WTC11 (cell line): ENCODE measurements at regions not wholly inside any gene's neighbourhood (a gene's known extent, or its start where the extent isn't known, plus 50 kb on each side); places are given as distances from the start of the nearest gene placed in this dataset.
"Not testable (repeated sequence)": the region's sequence is repeated elsewhere in the genome, so short reads cannot be mapped to it uniquely, and the experiment has no call there.

Source experiments
- ATF1 ChIP-seq: sonication (generic); formaldehyde crosslinking; IDR thresholded peaks from 2 replicates; pipeline ENCODE4 v1.8.1; 2023; ENCODE audit warnings: mild to moderate bottlenecking, moderate library complexity, missing genetic modification reagents
- CREM ChIP-seq: sonication (generic); formaldehyde crosslinking; IDR thresholded peaks from 2 replicates; pipeline ENCODE4 v1.8.1; 2022; ENCODE audit warnings: mild to moderate bottlenecking, missing genetic modification reagents, moderate library complexity
- CTCF ChIP-seq: fragments of 200-600 bp; IDR thresholded peaks from 2 replicates; pipeline ENCODE4 v1.8.0; 2022; ENCODE audit warnings: antibody characterized with exemption
- MAX ChIP-seq: sonication (generic); formaldehyde crosslinking; IDR thresholded peaks from 2 replicates; pipeline ENCODE4 v1.8.0; 2022; ENCODE audit warnings: mild to moderate bottlenecking, missing genetic modification reagents
- NFYB ChIP-seq: sonication (generic); formaldehyde crosslinking; conservative IDR thresholded peaks from 2 replicates; pipeline ENCODE4 v1.8.0; 2022; ENCODE audit warnings: low read depth, missing genetic modification reagents
- USF2 ChIP-seq: sonication (generic); formaldehyde crosslinking; IDR thresholded peaks from 2 replicates; pipeline ENCODE4 v1.8.1; 2023; ENCODE audit warnings: mild to moderate bottlenecking, missing genetic modification reagents, moderate library complexity
- ZBTB21 ChIP-seq: sonication (generic); formaldehyde crosslinking; IDR thresholded peaks from 2 replicates; pipeline ENCODE4 v1.8.1; 2023; ENCODE audit warnings: mild to moderate bottlenecking, missing genetic modification reagents, borderline replicate concordance
- ZNF317 ChIP-seq: sonication (generic); formaldehyde crosslinking; IDR thresholded peaks from 2 replicates; pipeline ENCODE4 v1.8.1; 2023; ENCODE audit warnings: low read depth, mild to moderate bottlenecking, moderate library complexity, missing genetic modification reagents, borderline replicate concordance

GRCh38 chr2:90010442-90011100 is 1319.1 kb downstream of the RPIA start:
- TF ChIP-seq ATF1 (CRISPR knock-in tag); CREM (CRISPR knock-in tag); CTCF; USF2 (CRISPR knock-in tag); ZBTB21; NFYB (CRISPR knock-in tag); ZNF317 (CRISPR knock-in tag); MAX: not testable (repeated sequence)
